OCI-LY7 (cell line): ENCODE measurements at regions not wholly inside any gene's neighbourhood (a gene's known extent, or its start where the extent isn't known, plus 50 kb on each side); places are given as distances from the start of the nearest gene placed in this dataset.

Source experiments
- BruUV-seq: library from RNA; stranded (reverse); fragments of 400-500 nt; replicated peaks from 2 replicates; lab custom pipeline; 2021; lab: Mats Ljungman, UMichigan
- CTCF ChIA-PET: fragments of 300-600 bp; sonication (Branson Sonifier 250); formaldehyde crosslinking; loops from one replicate; lab custom pipeline; 2022; ENCODE audit warnings: antibody characterized with exemption; ENCODE audit not compliant: unreplicated experiment; lab: Charles Lee
- POLR2A ChIA-PET: fragments of 300-600 bp; sonication (Branson Sonifier 250); formaldehyde crosslinking; loops from one replicate; lab custom pipeline; 2022; ENCODE audit warnings: antibody characterized with exemption; lab: Charles Lee
- DNase-seq: peaks from one replicate; pipeline ENCODE4 v3.0.0-alpha.2; 2015; ENCODE audit warnings: low spot score
- H2AFZ ChIP-seq: fragments of 200-600 bp; sonication (generic), shearing (Covaris generic); 2 replicates; pipeline ENCODE4 v1.6.1; 2014; ENCODE audit warnings: mild to moderate bottlenecking, antibody characterized with exemption, low read length, moderate library complexity
- H3K27ac ChIP-seq: fragments of 200-600 bp; sonication (generic); 2 replicates; pipeline ENCODE4 v1.5.1; 2014; ENCODE audit warnings: mixed run types, low read depth, mild to moderate bottlenecking, moderate library complexity, low read length, inconsistent platforms; ENCODE audit not compliant: poor library complexity, severe bottlenecking
- H3K36me3 ChIP-seq: fragments of 200-600 bp; sonication (generic); 2 replicates; pipeline ENCODE4 v1.6.1; 2014; ENCODE audit warnings: mild to moderate bottlenecking, antibody characterized with exemption, low read length, moderate library complexity, mixed read lengths; ENCODE audit not compliant: insufficient read depth
- H3K4me1 ChIP-seq: fragments of 200-600 bp; sonication (generic); 2 replicates; pipeline ENCODE4 v1.5.1; 2014; ENCODE audit warnings: mild to moderate bottlenecking, low read length; ENCODE audit not compliant: insufficient read depth, poor library complexity, severe bottlenecking
- H3K4me2 ChIP-seq: fragments of 200-600 bp; sonication (generic); 2 replicates; pipeline ENCODE4 v1.6.1; 2014; ENCODE audit warnings: mild to moderate bottlenecking, low read length
- H3K4me3 ChIP-seq: fragments of 200-600 bp; sonication (generic); 2 replicates; pipeline ENCODE4 v1.5.1; 2014; ENCODE audit warnings: mild to moderate bottlenecking, low read depth, low read length; ENCODE audit not compliant: poor library complexity, severe bottlenecking
- H3K79me2 ChIP-seq: fragments of 200-600 bp; sonication (generic); 2 replicates; pipeline ENCODE4 v1.6.1; 2016; ENCODE audit warnings: low read depth, mild to moderate bottlenecking, low read length, moderate library complexity, mixed read lengths; ENCODE audit not compliant: insufficient read depth
- H3K9me2 ChIP-seq: fragments of 200-600 bp; sonication (generic); 2 replicates; pipeline ENCODE4 v1.6.1; 2016; ENCODE audit warnings: mild to moderate bottlenecking, low read length, mixed read lengths; ENCODE audit not compliant: insufficient read depth
- H3K9me3 ChIP-seq: fragments of 200-600 bp; sonication (generic); 2 replicates; pipeline ENCODE4 v1.6.1; 2014; ENCODE audit warnings: mild to moderate bottlenecking, mixed run types, low read length, mixed read lengths
- H4K20me1 ChIP-seq: fragments of 200-600 bp; sonication (generic); 2 replicates; pipeline ENCODE4 v1.6.1; 2014; ENCODE audit warnings: mild to moderate bottlenecking, antibody characterized with exemption, low read length, moderate library complexity, mixed read lengths; ENCODE audit not compliant: insufficient read depth
- EZH2phosphoT487 ChIP-seq: fragments of 200-600 bp; sonication (generic); IDR thresholded peaks from 2 replicates; pipeline ENCODE4 v1.6.1; 2018; ENCODE audit warnings: low read depth, borderline replicate concordance, mild to moderate bottlenecking, mixed run types, antibody characterized with exemption, low read length, moderate library complexity, mixed read lengths
- intact Hi-C: fragments of 100-400 bp; cut with micrococcal nuclease; formaldehyde crosslinking; loops from one replicate; pipeline ENCODE4 v1.10.0; 2022; ENCODE audit not compliant: unreplicated experiment
- TF ChIP-seq, protein P1 (sequence below): fragments of 200-600 bp; sonication (generic); conservative IDR thresholded peaks from 2 replicates; pipeline ENCODE4 v1.5.1; 2014; ENCODE audit warnings: mild to moderate bottlenecking, antibody characterized with exemption, low read length, moderate library complexity, mixed read lengths

DNA sequence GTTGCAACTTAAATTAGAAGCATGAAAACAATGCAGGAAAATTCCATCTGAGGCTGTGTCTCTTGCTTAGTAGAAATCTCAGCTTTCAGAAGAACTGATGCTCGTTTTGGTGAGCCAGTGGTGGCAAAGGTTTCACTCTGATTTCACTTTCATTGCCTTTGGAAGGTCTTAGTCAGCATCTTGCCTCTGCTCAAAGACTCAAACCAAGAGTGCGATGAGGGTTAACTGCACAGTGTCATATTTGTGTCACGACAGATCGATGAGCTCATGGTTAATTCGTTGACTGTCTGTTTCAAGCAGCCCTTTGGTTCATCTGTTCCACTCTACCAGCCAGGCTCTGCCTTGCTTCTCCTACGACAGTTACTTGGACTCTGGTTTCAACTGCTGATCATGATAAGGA is 331.3 kb upstream of the KIF2A start:
- no peak overlapping the region for H2AFZ ChIP-seq
- intact Hi-C loops = no loop called here
- ChIA-PET POLR2A (no interaction called here), CTCF (no interaction called here)
- no peaks in the 10 kb centered on the region for H3K9me3 ChIP-seq
- TF ChIP-seq, protein P1, sequence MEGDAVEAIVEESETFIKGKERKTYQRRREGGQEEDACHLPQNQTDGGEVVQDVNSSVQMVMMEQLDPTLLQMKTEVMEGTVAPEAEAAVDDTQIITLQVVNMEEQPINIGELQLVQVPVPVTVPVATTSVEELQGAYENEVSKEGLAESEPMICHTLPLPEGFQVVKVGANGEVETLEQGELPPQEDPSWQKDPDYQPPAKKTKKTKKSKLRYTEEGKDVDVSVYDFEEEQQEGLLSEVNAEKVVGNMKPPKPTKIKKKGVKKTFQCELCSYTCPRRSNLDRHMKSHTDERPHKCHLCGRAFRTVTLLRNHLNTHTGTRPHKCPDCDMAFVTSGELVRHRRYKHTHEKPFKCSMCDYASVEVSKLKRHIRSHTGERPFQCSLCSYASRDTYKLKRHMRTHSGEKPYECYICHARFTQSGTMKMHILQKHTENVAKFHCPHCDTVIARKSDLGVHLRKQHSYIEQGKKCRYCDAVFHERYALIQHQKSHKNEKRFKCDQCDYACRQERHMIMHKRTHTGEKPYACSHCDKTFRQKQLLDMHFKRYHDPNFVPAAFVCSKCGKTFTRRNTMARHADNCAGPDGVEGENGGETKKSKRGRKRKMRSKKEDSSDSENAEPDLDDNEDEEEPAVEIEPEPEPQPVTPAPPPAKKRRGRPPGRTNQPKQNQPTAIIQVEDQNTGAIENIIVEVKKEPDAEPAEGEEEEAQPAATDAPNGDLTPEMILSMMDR = no peak
- no peak for TF ChIP-seq EZH2phosphoT487
- H3K4me3 ChIP-seq = no peak overlapping the region
- H3K4me2 ChIP-seq = no peak overlapping the region
- no peaks in the 10 kb centered on the region for H4K20me1 ChIP-seq
- BruUV-seq = no TSS peak
- DNase-seq = no peak
- no peak overlapping the region for H3K27ac ChIP-seq
- no peaks in the 10 kb centered on the region for H3K4me1 ChIP-seq
- no peaks in the 10 kb centered on the region for H3K36me3 ChIP-seq
- H3K9me2 ChIP-seq = no peaks in the 10 kb centered on the region
- H3K79me2 ChIP-seq = no peaks in the 10 kb centered on the region

DNA sequence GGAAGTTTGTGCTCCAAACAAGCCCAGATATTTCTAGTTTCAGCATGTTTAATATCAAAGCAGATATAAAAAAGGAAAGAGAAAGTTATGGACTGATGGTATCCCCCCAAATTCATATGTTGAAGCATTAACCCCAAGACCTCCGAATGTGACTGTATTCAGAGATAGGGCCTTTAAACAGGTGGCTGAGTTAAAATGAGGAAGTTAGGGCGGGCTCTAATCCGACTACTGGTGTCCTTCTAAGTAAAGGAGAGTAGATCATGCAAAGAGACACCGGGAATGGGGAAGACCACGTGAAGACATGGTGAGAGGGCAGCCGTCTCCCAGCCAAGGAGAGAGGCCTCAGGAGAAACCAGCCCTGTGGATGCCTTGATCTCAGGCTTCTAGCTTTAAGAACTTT is 324.1 kb upstream of the KIF2A start:
- no peaks in the 10 kb centered on the region for H3K79me2 ChIP-seq
- no peak overlapping the region for H2AFZ ChIP-seq
- BruUV-seq = no TSS peak
- H4K20me1 ChIP-seq = no peaks in the 10 kb centered on the region
- POLR2A ChIA-PET = no interaction called here
- no peak for DNase-seq
- no peak overlapping the region for H3K27ac ChIP-seq
- no peak overlapping the region for H3K4me3 ChIP-seq
- H3K4me1 ChIP-seq = no peaks in the 10 kb centered on the region
- H3K9me3 ChIP-seq = no peaks in the 10 kb centered on the region
- H3K4me2 ChIP-seq = no peak overlapping the region
- CTCF ChIA-PET = no interaction called here
- intact Hi-C loops = no loop called here
- TF ChIP-seq, protein P1 = no peak
- no peak for TF ChIP-seq EZH2phosphoT487
- H3K36me3 ChIP-seq = no peaks in the 10 kb centered on the region
- H3K9me2 ChIP-seq = no peaks in the 10 kb centered on the region

DNA sequence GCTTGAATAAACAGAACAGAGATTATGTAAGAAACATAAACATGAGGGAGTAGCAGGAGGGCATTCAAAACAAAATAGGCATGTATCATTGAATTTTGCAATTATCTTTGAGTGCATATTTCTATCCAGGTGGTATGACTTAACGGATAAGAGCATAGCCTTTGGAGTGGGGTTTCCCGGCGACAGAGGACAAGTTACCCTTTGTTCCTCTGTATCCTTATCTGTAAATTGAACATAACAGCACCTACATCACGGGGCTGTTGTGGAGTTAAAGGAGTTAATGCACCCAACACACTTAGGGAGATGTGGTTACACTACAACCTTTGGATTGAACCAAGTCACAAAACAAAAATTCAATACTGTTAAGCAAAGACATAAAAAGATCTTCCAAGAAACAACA is 314.6 kb upstream of the KIF2A start:
- H3K9me3 ChIP-seq = no peaks in the 10 kb centered on the region
- ChIA-PET CTCF (no interaction called here), POLR2A (no interaction called here)
- BruUV-seq = no TSS peak
- intact Hi-C loops = no loop called here
- H3K9me2 ChIP-seq = no peaks in the 10 kb centered on the region
- no peaks in the 10 kb centered on the region for H3K36me3 ChIP-seq
- no peak overlapping the region for H3K4me2 ChIP-seq
- no peaks in the 10 kb centered on the region for H4K20me1 ChIP-seq
- no peak overlapping the region for H2AFZ ChIP-seq
- H3K27ac ChIP-seq = no peak overlapping the region
- H3K79me2 ChIP-seq = no peaks in the 10 kb centered on the region
- H3K4me1 ChIP-seq = no peaks in the 10 kb centered on the region
- DNase-seq = no peak
- no peak for TF ChIP-seq EZH2phosphoT487
- TF ChIP-seq, protein P1 = no peak
- H3K4me3 ChIP-seq = no peak overlapping the region
